Neutrophil (primary cell): ENCODE measurements at regions not wholly inside any gene's neighbourhood (a gene's known extent, or its start where the extent isn't known, plus 50 kb on each side); places are given as distances from the start of the nearest gene placed in this dataset.

Experiments
- H3K27ac ChIP-seq: fragments of 200-600 bp; sonication (generic); 2 replicates; pipeline ENCODE4 v1.5.1; 2016; ENCODE audit warnings: mild to moderate bottlenecking, moderate library complexity
- H3K27me3 ChIP-seq: fragments of 200-600 bp; sonication (generic); 2 replicates; pipeline ENCODE4 v1.6.0; 2016; ENCODE audit warnings: mild to moderate bottlenecking
- H3K36me3 ChIP-seq: fragments of 200-600 bp; sonication (generic); 2 replicates; pipeline ENCODE4 v1.5.1; 2017
- H3K4me1 ChIP-seq, 2 experiments: fragments of 200-600 bp in 1 of 2; sonication (generic) in 1 of 2; 1 replicate in 1 of 2; 2 replicates in 1 of 2; pipeline versions ENCODE4 v1.5.1 to v1.6.1; 2013 to 2016; ENCODE audit warnings: low read depth in 1 of 2, low read length in 1 of 2, mild to moderate bottlenecking in 1 of 2, moderate library complexity in 1 of 2; ENCODE audit not compliant: control insufficient read depth in 1 of 2, insufficient read depth in 1 of 2
- H3K4me3 ChIP-seq, 2 experiments: fragments of 200-600 bp in 1 of 2; sonication (generic) in 1 of 2; 1 replicate in 1 of 2; 2 replicates in 1 of 2; pipeline ENCODE4 v1.5.1; 2013 to 2016; ENCODE audit warnings: low read depth in 1 of 2, low read length in 1 of 2, mild to moderate bottlenecking in 1 of 2, moderate library complexity in 1 of 2
- H3K9me3 ChIP-seq: fragments of 200-600 bp; sonication (generic); 2 replicates; pipeline ENCODE4 v1.5.1; 2016
- TF ChIP-seq, protein P1 (sequence below): fragments of 200-600 bp; sonication (generic); IDR thresholded peaks from 2 replicates; pipeline ENCODE4 v1.5.1; 2016; ENCODE audit warnings: antibody characterized with exemption

DNA sequence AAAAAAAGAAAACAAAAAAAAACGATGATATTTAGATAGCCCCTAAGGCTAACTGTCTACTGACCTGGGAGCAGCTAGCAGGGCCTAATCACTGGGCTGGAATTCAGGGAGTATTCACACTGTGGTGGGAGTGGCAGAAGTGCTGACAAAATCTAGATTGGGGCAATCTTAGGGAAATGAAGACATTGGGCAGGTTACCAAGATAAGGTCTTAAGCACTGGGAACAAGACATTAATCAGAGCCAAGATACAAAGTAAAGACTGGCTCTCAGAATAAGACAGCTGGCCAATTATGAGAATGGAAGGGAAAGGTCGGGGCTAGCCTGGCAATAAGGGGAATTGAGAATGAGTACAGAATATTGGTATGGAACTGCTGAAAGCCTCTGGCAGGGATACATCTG, 100.2 kb upstream of the GRIA3 start:
- no peak overlapping the region for H3K27ac ChIP-seq
- H3K27me3 ChIP-seq, result no peaks in the 10 kb centered on the region
- H3K36me3 ChIP-seq, result no peaks in the 10 kb centered on the region
- H3K4me1 ChIP-seq, result peaks cover 5 to 8% of the 10 kb centered on the region in 2 experiments
- H3K9me3 ChIP-seq, result no peaks in the 10 kb centered on the region
- no peak overlapping the region for H3K4me3 ChIP-seq
- TF ChIP-seq, protein P1, sequence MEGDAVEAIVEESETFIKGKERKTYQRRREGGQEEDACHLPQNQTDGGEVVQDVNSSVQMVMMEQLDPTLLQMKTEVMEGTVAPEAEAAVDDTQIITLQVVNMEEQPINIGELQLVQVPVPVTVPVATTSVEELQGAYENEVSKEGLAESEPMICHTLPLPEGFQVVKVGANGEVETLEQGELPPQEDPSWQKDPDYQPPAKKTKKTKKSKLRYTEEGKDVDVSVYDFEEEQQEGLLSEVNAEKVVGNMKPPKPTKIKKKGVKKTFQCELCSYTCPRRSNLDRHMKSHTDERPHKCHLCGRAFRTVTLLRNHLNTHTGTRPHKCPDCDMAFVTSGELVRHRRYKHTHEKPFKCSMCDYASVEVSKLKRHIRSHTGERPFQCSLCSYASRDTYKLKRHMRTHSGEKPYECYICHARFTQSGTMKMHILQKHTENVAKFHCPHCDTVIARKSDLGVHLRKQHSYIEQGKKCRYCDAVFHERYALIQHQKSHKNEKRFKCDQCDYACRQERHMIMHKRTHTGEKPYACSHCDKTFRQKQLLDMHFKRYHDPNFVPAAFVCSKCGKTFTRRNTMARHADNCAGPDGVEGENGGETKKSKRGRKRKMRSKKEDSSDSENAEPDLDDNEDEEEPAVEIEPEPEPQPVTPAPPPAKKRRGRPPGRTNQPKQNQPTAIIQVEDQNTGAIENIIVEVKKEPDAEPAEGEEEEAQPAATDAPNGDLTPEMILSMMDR, result no peak

DNA sequence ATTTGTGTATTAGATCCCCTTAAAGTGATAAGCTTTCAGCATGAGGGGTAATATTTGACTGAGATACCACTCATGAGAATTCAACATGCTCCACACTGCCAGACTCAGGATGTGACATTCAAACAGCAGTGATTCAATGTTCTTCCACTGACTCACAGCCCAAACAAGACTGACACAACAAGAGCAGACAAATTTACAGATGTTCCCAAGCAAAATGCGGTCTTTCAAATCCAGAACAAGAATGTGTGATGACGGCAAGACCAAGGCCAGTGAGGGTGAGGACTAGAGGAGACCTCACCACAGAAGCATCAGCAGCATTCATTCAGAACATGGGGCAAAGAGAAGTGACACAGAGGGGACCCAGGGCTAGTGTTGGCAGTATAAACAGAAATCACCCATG, 99.3 kb upstream of the GRIA3 start:
- TF ChIP-seq, protein P1, result no peak
- H3K27ac ChIP-seq, result no peak overlapping the region
- peaks cover 5 to 8% of the 10 kb centered on the region in 2 experiments for H3K4me1 ChIP-seq
- H3K27me3 ChIP-seq, result no peaks in the 10 kb centered on the region
- H3K4me3 ChIP-seq, result no peak overlapping the region
- H3K9me3 ChIP-seq, result no peaks in the 10 kb centered on the region
- H3K36me3 ChIP-seq, result no peaks in the 10 kb centered on the region

DNA sequence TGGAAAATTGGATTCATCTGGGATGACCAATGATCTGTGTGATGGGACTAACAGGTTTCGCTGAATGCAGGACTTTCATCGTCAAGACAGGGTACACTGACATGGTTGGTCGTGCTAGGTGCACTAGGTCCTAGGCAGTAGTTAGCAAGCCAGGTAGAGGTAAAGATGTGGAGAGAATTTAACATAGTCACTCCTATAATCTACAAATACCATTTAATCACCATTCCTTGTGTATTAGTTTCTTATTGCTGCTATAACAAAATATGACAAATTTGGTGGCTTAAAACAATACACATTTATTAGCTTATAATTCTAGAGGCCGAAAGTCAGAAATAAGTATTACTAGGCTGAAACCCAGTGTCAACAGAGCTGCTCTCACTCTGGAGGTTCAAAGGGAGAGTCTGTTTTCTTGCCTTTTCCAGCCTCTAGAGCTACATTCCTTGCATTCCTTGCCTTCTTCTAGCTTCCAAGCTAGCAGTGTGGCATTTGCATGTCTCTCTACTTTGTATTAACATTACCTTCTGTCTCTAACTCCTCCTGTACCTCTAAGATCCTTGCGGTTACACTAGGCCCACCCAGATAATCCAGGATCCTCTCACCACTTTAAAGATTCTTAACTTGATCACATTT, 98.7 kb upstream of the GRIA3 start:
- no peak overlapping the region for H3K27ac ChIP-seq

DNA sequence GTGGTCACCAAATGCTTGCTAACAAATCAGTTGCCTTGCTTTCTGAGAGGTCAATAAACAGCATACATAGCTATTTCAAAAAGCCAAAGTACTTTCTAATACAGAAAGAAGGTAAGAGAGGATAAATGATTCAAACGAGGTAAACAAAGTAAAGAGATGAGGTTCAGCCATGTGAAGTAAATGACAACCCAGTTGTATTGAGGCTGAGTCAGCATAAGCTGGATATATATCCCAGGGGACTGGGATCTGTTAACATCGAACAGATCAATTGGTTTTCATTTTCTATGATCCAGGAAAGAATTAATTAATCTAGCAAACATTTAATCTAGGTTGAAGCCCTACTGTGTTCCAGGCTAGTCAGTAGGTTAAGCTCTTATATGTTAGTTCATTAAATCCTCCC, 97.3 kb upstream of the GRIA3 start:
- H3K36me3 ChIP-seq, result no peaks in the 10 kb centered on the region
- peaks cover 5 to 8% of the 10 kb centered on the region in 2 experiments for H3K4me1 ChIP-seq
- H3K27ac ChIP-seq, result no peak overlapping the region
- H3K27me3 ChIP-seq, result no peaks in the 10 kb centered on the region
- TF ChIP-seq, protein P1, result no peak
- H3K9me3 ChIP-seq, result no peaks in the 10 kb centered on the region
- no peak overlapping the region for H3K4me3 ChIP-seq

More for the DNA sequence above, 98.7 kb upstream of the GRIA3 start:
- TF ChIP-seq, protein P1, result no peak
- Histone ChIP-seq H3K4me1 (peaks cover 5 to 8% of the 10 kb centered on the region in 2 experiments), H3K36me3 (no peaks in the 10 kb centered on the region), H3K9me3 (no peaks in the 10 kb centered on the region), H3K27me3 (no peaks in the 10 kb centered on the region), H3K4me3 (no peak overlapping the region)

DNA sequence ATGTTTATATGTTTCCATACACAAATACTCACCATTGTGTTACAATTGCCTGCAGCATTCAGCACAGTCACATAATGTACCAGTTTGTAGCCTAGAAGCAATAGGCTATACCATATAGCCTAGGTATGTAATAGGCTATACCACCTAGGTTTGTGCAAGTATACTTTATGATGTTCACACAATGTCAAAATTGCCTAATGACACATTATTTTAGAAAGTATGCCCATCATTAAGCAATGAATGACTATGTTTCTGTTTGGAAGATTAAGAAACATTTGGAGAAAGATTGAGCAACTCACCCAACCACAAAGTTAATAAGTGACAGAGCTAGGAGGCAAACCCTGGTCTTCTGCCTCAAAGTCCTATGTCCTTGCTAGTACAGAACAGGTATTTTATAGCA, 96.8 kb upstream of the GRIA3 start:
- H3K9me3 ChIP-seq, result no peaks in the 10 kb centered on the region
- TF ChIP-seq, protein P1, result no peak
- H3K4me3 ChIP-seq, result no peak overlapping the region
- no peak overlapping the region for H3K27ac ChIP-seq
- no peaks in the 10 kb centered on the region for H3K27me3 ChIP-seq
- H3K4me1 ChIP-seq, result peaks cover 5 to 8% of the 10 kb centered on the region in 2 experiments
- H3K36me3 ChIP-seq, result no peaks in the 10 kb centered on the region
